ENCODE measurements at regions not wholly inside any gene's neighbourhood (a gene's known extent, or its start where the extent isn't known, plus 50 kb on each side); places are given as distances from the start of the nearest gene placed in this dataset.

DNA sequence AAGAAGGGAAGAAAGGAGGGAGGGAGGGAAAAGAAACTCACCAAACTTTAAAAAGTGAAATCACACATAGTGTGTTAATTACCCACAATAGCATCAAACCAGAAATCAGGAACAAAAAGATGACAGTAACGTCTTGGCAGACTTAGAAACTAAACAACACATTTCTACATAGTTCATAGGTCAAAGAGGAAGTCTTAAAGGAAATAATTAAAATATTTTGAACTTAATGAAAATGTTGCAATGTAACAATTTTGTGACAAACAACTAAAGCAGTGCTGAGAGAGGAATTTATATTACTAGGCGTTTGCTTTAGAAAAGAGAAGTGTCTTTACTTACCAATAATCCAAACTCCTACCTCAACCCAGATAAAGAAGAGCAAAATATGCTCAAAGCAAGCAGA lies 505.0 kb upstream of the ID2 start:
- DNase-seq (ENCODE audit: low spot score), result no peak

GRCh38 chr2:8177566-8177965 lies 504.3 kb upstream of the ID2 start:
- Mint-ChIP-seq H3K4me3 (no peak overlapping the region), H3K9me3 (peaks cover 15% of the 10 kb centered on the region), H3K4me1 (ENCODE audit: low read depth) (no peaks in the 10 kb centered on the region), H3K27ac (no peak overlapping the region), H3K27me3 (ENCODE audit: insufficient read depth) (peaks cover 12% of the 10 kb centered on the region), H3K36me3 (ENCODE audit: low read depth) (no peaks in the 10 kb centered on the region)
- intact Hi-C loops (cut with micrococcal nuclease), result no loop called here
- DNase-seq (ENCODE audit: low spot score), result no peak

More for the DNA sequence above, 505.0 kb upstream of the ID2 start:
- H3K27me3 Mint-ChIP-seq (ENCODE audit: insufficient read depth), result peaks cover 10% of the 10 kb centered on the region
- H3K27ac Mint-ChIP-seq, result no peak overlapping the region
- no peaks in the 10 kb centered on the region for H3K4me1 Mint-ChIP-seq (ENCODE audit: low read depth)
- peaks cover 11% of the 10 kb centered on the region for H3K9me3 Mint-ChIP-seq
- H3K4me3 Mint-ChIP-seq, result no peak overlapping the region
- peaks cover 2% of the 10 kb centered on the region for H3K36me3 Mint-ChIP-seq (ENCODE audit: low read depth)
- intact Hi-C loops (cut with micrococcal nuclease), result no loop called here

DNA sequence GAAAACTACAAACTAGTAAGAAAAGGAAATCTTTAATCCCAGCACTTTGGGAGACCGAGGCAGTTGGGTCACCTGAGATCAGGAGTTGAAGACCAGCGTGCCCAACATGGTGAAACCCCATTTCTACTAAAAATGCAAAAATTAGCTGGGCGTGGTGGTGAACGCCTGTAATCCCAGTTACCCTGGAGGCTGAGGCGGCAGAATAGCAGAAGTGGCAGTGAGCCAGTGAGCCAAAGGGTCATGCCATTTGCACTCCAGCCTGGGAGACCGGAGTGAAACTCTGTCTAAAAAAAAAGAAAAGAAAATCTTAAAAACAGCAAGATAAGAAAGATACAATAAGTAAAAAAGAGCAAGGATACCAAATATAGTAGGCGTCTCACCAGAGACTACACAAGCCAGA lies 502.9 kb upstream of the ID2 start:
- H3K4me3 Mint-ChIP-seq, result no peak overlapping the region
- DNase-seq (ENCODE audit: low spot score), result no peak
- H3K27ac Mint-ChIP-seq, result no peak overlapping the region
- H3K4me1 Mint-ChIP-seq (ENCODE audit: low read depth), result no peaks in the 10 kb centered on the region
- intact Hi-C loops (cut with micrococcal nuclease), result no loop called here
- no peaks in the 10 kb centered on the region for H3K36me3 Mint-ChIP-seq (ENCODE audit: low read depth)
- peaks cover 15% of the 10 kb centered on the region for H3K9me3 Mint-ChIP-seq
- H3K27me3 Mint-ChIP-seq (ENCODE audit: insufficient read depth), result peaks cover 12% of the 10 kb centered on the region

DNA sequence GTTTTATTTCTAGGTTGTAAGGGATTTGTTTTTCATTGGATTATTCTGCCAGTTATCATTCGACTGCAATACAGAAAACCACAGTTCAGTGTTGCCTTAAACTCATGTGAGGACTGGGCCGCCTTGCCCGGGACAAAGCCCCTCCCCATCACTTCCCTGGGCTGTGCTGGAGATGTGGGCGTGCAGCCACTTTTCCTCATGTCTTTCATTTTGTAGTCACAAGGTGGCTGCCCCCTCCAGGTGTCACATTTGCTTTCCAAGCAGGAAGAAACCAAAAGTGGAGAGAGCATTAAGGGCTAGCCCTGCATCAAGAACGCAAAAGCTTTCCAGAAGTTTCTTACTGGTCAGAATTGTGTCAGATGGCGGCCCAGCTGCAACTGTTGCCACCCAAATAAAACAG lies 492.5 kb upstream of the ID2 start:
- Mint-ChIP-seq H3K4me1 (ENCODE audit: low read depth) (peaks cover 5% of the 10 kb centered on the region), H3K36me3 (ENCODE audit: low read depth) (peaks cover 1% of the 10 kb centered on the region), H3K27me3 (ENCODE audit: insufficient read depth) (peaks cover 17% of the 10 kb centered on the region), H3K4me3 (no peak overlapping the region), H3K27ac (no peak overlapping the region), H3K9me3 (peaks cover 7% of the 10 kb centered on the region)
- no peak for DNase-seq (ENCODE audit: low spot score)
- intact Hi-C loops (cut with micrococcal nuclease), result no loop called here

- Mint-ChIP-seq H3K36me3 (ENCODE audit: low read depth) (peaks cover 1% of the 10 kb centered on the region), H3K27me3 (ENCODE audit: insufficient read depth) (peaks cover 16% of the 10 kb centered on the region), H3K9me3 (peaks cover under 1% of the 10 kb centered on the region), H3K27ac (no peak overlapping the region), H3K4me1 (ENCODE audit: low read depth) (peaks cover 5% of the 10 kb centered on the region), H3K4me3 (no peak overlapping the region)
- no peak for DNase-seq (ENCODE audit: low spot score)
- intact Hi-C loops (cut with micrococcal nuclease), result no loop called here
Measured at GRCh38 chr2:8190279-8190678, 491.6 kb upstream of the ID2 start.

DNA sequence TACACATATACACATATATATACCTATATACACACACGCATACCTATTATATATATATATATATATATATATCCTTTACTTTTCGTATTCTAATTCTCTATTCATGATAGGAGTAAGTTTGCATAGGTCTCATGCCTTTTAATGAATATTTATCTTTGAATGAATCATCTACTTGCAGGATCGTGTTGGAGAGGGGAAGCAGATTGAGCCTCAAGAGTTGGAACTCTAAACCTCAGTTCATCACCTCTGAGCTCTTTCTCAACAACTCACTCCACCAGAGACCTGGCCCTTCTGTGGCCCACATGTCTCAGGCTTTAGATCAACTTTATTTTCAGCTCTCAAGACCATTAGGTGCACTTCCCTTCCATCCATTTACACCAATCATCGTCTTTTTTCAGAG lies 490.4 kb upstream of the ID2 start:
- Mint-ChIP-seq H3K27ac (no peak overlapping the region), H3K4me3 (no peak overlapping the region), H3K27me3 (ENCODE audit: insufficient read depth) (peaks cover 13% of the 10 kb centered on the region), H3K36me3 (ENCODE audit: low read depth) (peaks cover 1% of the 10 kb centered on the region), H3K4me1 (ENCODE audit: low read depth) (peaks cover 5% of the 10 kb centered on the region), H3K9me3 (no peaks in the 10 kb centered on the region)
- no peak for DNase-seq (ENCODE audit: low spot score)
- intact Hi-C loops (cut with micrococcal nuclease), result no loop called here

DNA sequence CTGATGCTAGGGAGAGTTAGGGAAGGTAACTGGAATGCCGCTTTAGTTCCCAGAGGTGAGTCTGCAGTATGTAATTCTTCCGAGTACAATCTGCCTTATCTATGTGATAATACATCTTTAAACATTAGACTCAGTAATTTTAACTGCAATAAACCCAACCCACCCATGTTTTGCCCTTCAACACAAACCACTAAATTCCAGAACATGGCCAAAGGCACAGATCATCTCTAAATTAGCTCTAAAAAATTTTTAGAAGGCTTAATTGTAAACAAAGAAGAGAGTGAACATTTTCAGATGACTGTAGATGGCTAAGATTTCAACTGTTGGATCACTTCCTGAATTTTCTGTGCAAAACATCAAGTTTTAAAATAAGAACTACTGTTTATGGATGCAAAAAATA lies 488.7 kb upstream of the ID2 start:
- intact Hi-C loops (cut with micrococcal nuclease), result no loop called here
- Mint-ChIP-seq H3K27me3 (ENCODE audit: insufficient read depth) (peaks cover 15% of the 10 kb centered on the region), H3K4me1 (ENCODE audit: low read depth) (peaks cover 5% of the 10 kb centered on the region), H3K4me3 (no peak overlapping the region), H3K36me3 (ENCODE audit: low read depth) (peaks cover 1% of the 10 kb centered on the region), H3K9me3 (peaks cover 3% of the 10 kb centered on the region), H3K27ac (no peak overlapping the region)
- no peak for DNase-seq (ENCODE audit: low spot score)

- peaks cover 1% of the 10 kb centered on the region for H3K36me3 Mint-ChIP-seq (ENCODE audit: low read depth)
- peaks cover 5% of the 10 kb centered on the region for H3K4me1 Mint-ChIP-seq (ENCODE audit: low read depth)
- intact Hi-C loops (cut with micrococcal nuclease), result no loop called here
- H3K9me3 Mint-ChIP-seq, result peaks cover 3% of the 10 kb centered on the region
- no peak overlapping the region for H3K4me3 Mint-ChIP-seq
- no peak for DNase-seq (ENCODE audit: low spot score)
- H3K27ac Mint-ChIP-seq, result no peak overlapping the region
- H3K27me3 Mint-ChIP-seq (ENCODE audit: insufficient read depth), result peaks cover 15% of the 10 kb centered on the region
Measured at GRCh38 chr2:8193686-8194615, 487.9 kb upstream of the ID2 start.

GRCh38 chr2:8195784-8196183 lies 486.1 kb upstream of the ID2 start:
- intact Hi-C loops (cut with micrococcal nuclease), result no loop called here
- Mint-ChIP-seq H3K4me1 (ENCODE audit: low read depth) (peaks cover 6% of the 10 kb centered on the region), H3K27me3 (ENCODE audit: insufficient read depth) (peaks cover 15% of the 10 kb centered on the region), H3K4me3 (no peak overlapping the region), H3K9me3 (peaks cover 18% of the 10 kb centered on the region), H3K27ac (no peak overlapping the region), H3K36me3 (ENCODE audit: low read depth) (peaks cover 1% of the 10 kb centered on the region)
- no peak for DNase-seq (ENCODE audit: low spot score)

- DNase-seq (ENCODE audit: low spot score), result no peak
- intact Hi-C loops (cut with micrococcal nuclease), result no loop called here
- peaks cover 16% of the 10 kb centered on the region for H3K27me3 Mint-ChIP-seq (ENCODE audit: insufficient read depth)
- peaks cover 1% of the 10 kb centered on the region for H3K36me3 Mint-ChIP-seq (ENCODE audit: low read depth)
- peaks cover 23% of the 10 kb centered on the region for H3K9me3 Mint-ChIP-seq
- H3K4me3 Mint-ChIP-seq, result no peak overlapping the region
- H3K4me1 Mint-ChIP-seq (ENCODE audit: low read depth), result peaks cover 12% of the 10 kb centered on the region
- no peak overlapping the region for H3K27ac Mint-ChIP-seq
Measured at GRCh38 chr2:8196316-8196715, 485.5 kb upstream of the ID2 start.

DNA sequence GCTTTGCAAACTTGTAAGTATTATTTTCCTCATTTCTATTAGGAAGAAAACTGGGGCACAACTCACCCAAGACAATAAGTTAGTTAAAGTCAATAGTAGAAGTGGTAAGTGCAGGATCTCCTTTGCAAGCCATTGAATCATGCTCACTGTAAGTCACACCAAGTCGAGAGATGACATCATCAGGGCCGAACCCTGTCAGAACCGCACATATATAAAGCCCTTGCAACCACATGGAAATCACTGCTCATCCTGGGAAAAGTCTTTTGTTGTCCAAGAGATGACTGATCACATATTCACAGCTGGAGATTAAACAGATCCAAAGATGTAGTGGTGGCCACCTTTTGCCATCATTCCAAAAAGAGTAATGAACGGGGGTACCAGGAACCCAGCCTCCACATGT lies 484.8 kb upstream of the ID2 start:
- intact Hi-C loops (cut with micrococcal nuclease), result no loop called here
- peaks cover 16% of the 10 kb centered on the region for H3K27me3 Mint-ChIP-seq (ENCODE audit: insufficient read depth)
- peaks cover 1% of the 10 kb centered on the region for H3K36me3 Mint-ChIP-seq (ENCODE audit: low read depth)
- peaks cover 23% of the 10 kb centered on the region for H3K9me3 Mint-ChIP-seq
- no peak overlapping the region for H3K4me3 Mint-ChIP-seq
- H3K4me1 Mint-ChIP-seq (ENCODE audit: low read depth), result peaks cover 12% of the 10 kb centered on the region
- no peak for DNase-seq (ENCODE audit: low spot score)
- no peak overlapping the region for H3K27ac Mint-ChIP-seq

DNA sequence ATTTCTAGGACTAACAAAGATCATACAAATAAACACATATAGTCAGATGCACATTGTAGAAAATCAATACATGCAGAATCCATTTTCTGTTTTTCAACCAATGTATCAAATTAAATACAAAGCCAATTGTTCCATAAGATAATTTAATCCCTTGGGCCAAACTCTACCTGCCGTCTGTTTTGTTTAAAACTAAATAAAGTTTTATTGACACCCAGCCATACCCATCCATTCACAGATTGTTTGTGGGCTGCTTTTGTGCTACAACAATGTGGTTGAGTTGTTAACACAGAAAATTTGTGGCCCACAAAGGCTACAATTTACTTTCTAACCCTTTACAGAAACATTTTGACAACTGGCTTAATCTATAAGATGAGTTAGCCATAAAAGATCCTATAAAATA lies 484.0 kb upstream of the ID2 start:
- intact Hi-C loops (cut with micrococcal nuclease), result no loop called here
- H3K4me3 Mint-ChIP-seq, result no peak overlapping the region

GRCh38 chr2:8198766-8199382 lies 483.0 kb upstream of the ID2 start:
- H3K36me3 Mint-ChIP-seq (ENCODE audit: low read depth), result peaks cover under 1% of the 10 kb centered on the region
- no peak overlapping the region for H3K4me3 Mint-ChIP-seq
- no peak overlapping the region for H3K27ac Mint-ChIP-seq
- no peak for DNase-seq (ENCODE audit: low spot score)
- H3K4me1 Mint-ChIP-seq (ENCODE audit: low read depth), result peaks cover 16% of the 10 kb centered on the region
- peaks cover 9% of the 10 kb centered on the region for H3K27me3 Mint-ChIP-seq (ENCODE audit: insufficient read depth)
- peaks cover 32% of the 10 kb centered on the region for H3K9me3 Mint-ChIP-seq
- intact Hi-C loops (cut with micrococcal nuclease), result no loop called here

More for the DNA sequence above, 484.0 kb upstream of the ID2 start:
- Mint-ChIP-seq H3K4me1 (ENCODE audit: low read depth) (peaks cover 19% of the 10 kb centered on the region), H3K27me3 (ENCODE audit: insufficient read depth) (peaks cover 16% of the 10 kb centered on the region), H3K27ac (no peak overlapping the region), H3K36me3 (ENCODE audit: low read depth) (peaks cover 1% of the 10 kb centered on the region), H3K9me3 (peaks cover 28% of the 10 kb centered on the region)
- no peak for DNase-seq (ENCODE audit: low spot score)

Measured in activated T-helper 1 cell treated with anti-CD3 and anti-CD28 coated beads, Interleukin-12 subunit alpha, Interleukin-12 subunit beta, Interleukin-2, Interleukin-4 antibody, amounts not matched to agents 30 ng/mL and 10 ng/mL and 1 ng/mL, durations not matched to agents 14 hours and 24 hours and 36 hours (primary cell).